ENCODE measurements at regions not wholly inside any gene's neighbourhood (a gene's known extent, or its start where the extent isn't known, plus 50 kb on each side); places are given as distances from the start of the nearest gene placed in this dataset.
A peak's percentile ranks its signal among the peaks of the same experiment; 100 is the strongest.
"Not testable (repeated sequence)": the region's sequence is repeated elsewhere in the genome, so short reads cannot be mapped to it uniquely, and the experiment has no call there.

GRCh38 chr6:11427091-11427722 lies 110.3 kb upstream of the TMEM170B start:
- no peak for DNase-seq

- DNase-seq, result no peak
Observed at GRCh38 chr6:11426571-11426970, 111.0 kb upstream of the TMEM170B start.

GRCh38 chr6:11425876-11426275 lies 111.7 kb upstream of the TMEM170B start:
- no peak for DNase-seq

GRCh38 chr6:11425431-11425871 lies 112.1 kb upstream of the TMEM170B start:
- no peak for DNase-seq

GRCh38 chr6:11424395-11425034 lies 113.0 kb upstream of the TMEM170B start:
- DNase-seq, result peak; percentile 62

- no peak for DNase-seq
Observed at GRCh38 chr6:11423667-11424066, 113.9 kb upstream of the TMEM170B start.

- no peak for DNase-seq
Observed at GRCh38 chr6:11423072-11423471, 114.5 kb upstream of the TMEM170B start.

- DNase-seq, result no peak
Observed at GRCh38 chr6:11419763-11420453, 117.6 kb upstream of the TMEM170B start.

GRCh38 chr6:11418290-11418905 lies 119.2 kb upstream of the TMEM170B start:
- no peak for DNase-seq

- no peak for DNase-seq
Observed at GRCh38 chr6:11416936-11417576, 120.5 kb upstream of the TMEM170B start.

GRCh38 chr6:11416099-11416935 lies 121.2 kb upstream of the TMEM170B start:
- not testable (repeated sequence) for DNase-seq

GRCh38 chr6:11415557-11415956 lies 122.0 kb upstream of the TMEM170B start:
- no peak for DNase-seq

GRCh38 chr6:11414176-11414963 lies 123.2 kb upstream of the TMEM170B start:
- no peak for DNase-seq

- DNase-seq, result no peak
Observed at GRCh38 chr6:11413728-11414127, 123.8 kb upstream of the TMEM170B start.

GRCh38 chr6:11413117-11413687 lies 124.3 kb upstream of the TMEM170B start:
- DNase-seq, result no peak

- no peak for DNase-seq
Observed at GRCh38 chr6:11412616-11413015, 124.9 kb upstream of the TMEM170B start.

- no peak for DNase-seq
Observed at GRCh38 chr6:11412011-11412424, 125.5 kb upstream of the TMEM170B start.

GRCh38 chr6:11411593-11411992 lies 126.0 kb upstream of the TMEM170B start:
- DNase-seq, result no peak

GRCh38 chr6:11410539-11411307 lies 126.8 kb upstream of the TMEM170B start:
- no peak for DNase-seq
